CD4-positive, alpha-beta T cell (primary cell): ENCODE measurements at regions not wholly inside any gene's neighbourhood (a gene's known extent, or its start where the extent isn't known, plus 50 kb on each side); places are given as distances from the start of the nearest gene placed in this dataset.

ENCODE experiments used
- ATAC-seq: fragments of 200-7000 bp; cut with Tn5 transposase; one replicate; pipeline ENCODE4 v1.10.0; 2022; ENCODE audit warnings: mild to moderate bottlenecking; ENCODE audit not compliant: poor library complexity
- CTCF ChIA-PET: fragments of 350-600 bp; sonication (Branson Sonifier 250); formaldehyde crosslinking; loops from one replicate; lab custom pipeline; 2021; ENCODE audit warnings: antibody characterized with exemption, inconsistent platforms; lab: Charles Lee
- POLR2A ChIA-PET: fragments of 350-600 bp; sonication (Branson Sonifier 250); formaldehyde crosslinking; loops from one replicate; lab custom pipeline; 2021; ENCODE audit warnings: antibody characterized with exemption, inconsistent platforms; lab: Charles Lee
- DNase-seq, 14 experiments: peaks; one replicate each; pipeline ENCODE4 v3.0.0-alpha.2; 2013 to 2020; ENCODE audit warnings: mixed read lengths in 2 of 14
- H3K27ac ChIP-seq, 2 donors: one replicate each; pipeline versions ENCODE4 v1.5.1 to v1.7.0; 2013; ENCODE audit warnings: low read length in 2 of 2, low read depth in 1 of 2, mild to moderate bottlenecking in 1 of 2
- H3K27me3 ChIP-seq, 2 experiments: 1 replicate in 1 of 2; 2 replicates in 1 of 2; pipeline versions ENCODE4 v1.6.1 to v1.7.0; 2013; ENCODE audit warnings: low read length in 2 of 2, control low read depth in 1 of 2, mild to moderate bottlenecking in 1 of 2, moderate library complexity in 1 of 2; ENCODE audit not compliant: insufficient read depth in 2 of 2, control insufficient read depth in 1 of 2
- H3K36me3 ChIP-seq: one replicate; pipeline ENCODE4 v1.6.1; 2013; ENCODE audit warnings: low read length, control low read depth; ENCODE audit not compliant: insufficient read depth
- H3K4me1 ChIP-seq: one replicate; pipeline ENCODE4 v1.6.1; 2013; ENCODE audit warnings: low read length, control low read depth; ENCODE audit not compliant: insufficient read depth
- H3K4me3 ChIP-seq: one replicate; pipeline ENCODE4 v1.5.1; 2013; ENCODE audit warnings: mild to moderate bottlenecking, low read length, moderate library complexity
- H3K9me3 ChIP-seq, 2 experiments: 1 replicate in 1 of 2; 2 replicates in 1 of 2; pipeline versions ENCODE4 v1.6.1 to v1.7.0; 2013; ENCODE audit warnings: low read length in 2 of 2, mild to moderate bottlenecking in 2 of 2, control low read depth in 1 of 2, moderate library complexity in 1 of 2; ENCODE audit not compliant: control insufficient read depth in 1 of 2, insufficient read depth in 1 of 2
- H3K27ac Mint-ChIP-seq: one replicate; pipeline ENCODE4 v1.8.0; 2020; ENCODE audit warnings: mixed read lengths
- H3K27me3 Mint-ChIP-seq: one replicate; pipeline ENCODE4 v1.8.0; 2021; ENCODE audit warnings: mixed read lengths
- H3K36me3 Mint-ChIP-seq: one replicate; pipeline ENCODE4 v1.8.0; 2021; ENCODE audit warnings: low read depth, mixed read lengths
- H3K4me1 Mint-ChIP-seq: one replicate; pipeline ENCODE4 v1.8.0; 2021; ENCODE audit warnings: low read depth, mixed read lengths
- H3K4me3 Mint-ChIP-seq: one replicate; pipeline ENCODE4 v1.8.0; 2020; ENCODE audit warnings: mild to moderate bottlenecking, mixed read lengths
- H3K9me3 Mint-ChIP-seq: one replicate; pipeline ENCODE4 v1.8.0; 2020; ENCODE audit warnings: mixed read lengths
- CTCF ChIP-seq: fragments of 200-600 bp; IDR thresholded peaks from one replicate; pipeline ENCODE4 v1.8.0; 2022; ENCODE audit warnings: antibody characterized with exemption, mild to moderate bottlenecking
- intact Hi-C, 2 experiments: fragments of 100-400 bp; cut with DNase I in 1 of 2; cut with micrococcal nuclease in 1 of 2; formaldehyde crosslinking; loops; one replicate each; pipeline versions ENCODE4 v1.15.1 to v1.9.0; 2023 to 2025; cut with DNase I, micrococcal nuclease

- POLR2A ChIA-PET: no interaction called here
- Mint-ChIP-seq H3K4me1 (no peaks in the 10 kb centered on the region), H3K9me3 (no peaks in the 10 kb centered on the region)
Measured at GRCh38 chr4:56219447-56219846, 167.8 kb downstream of the AASDH start.

GRCh38 chr4:56218230-56218895, 168.9 kb downstream of the AASDH start:
- DNase-seq: no peak
- CTCF ChIA-PET: no interaction called here
- Histone ChIP-seq H3K27ac (no peak overlapping the region), H3K4me3 (no peak overlapping the region), H3K4me1 (no peaks in the 10 kb centered on the region), H3K9me3 (no peaks in the 10 kb centered on the region), H3K27me3 (no peaks in the 10 kb centered on the region), H3K36me3 (no peaks in the 10 kb centered on the region)
- H3K9me3 Mint-ChIP-seq: no peaks in the 10 kb centered on the region
- no peak overlapping the region for H3K27ac Mint-ChIP-seq
- intact Hi-C loops: no loop called here
- POLR2A ChIA-PET: no interaction called here
- no peaks in the 10 kb centered on the region for H3K27me3 Mint-ChIP-seq
- no peaks in the 10 kb centered on the region for H3K36me3 Mint-ChIP-seq
- no peak for ATAC-seq
- no peak for TF ChIP-seq CTCF
- H3K4me3 Mint-ChIP-seq: no peak overlapping the region
- no peaks in the 10 kb centered on the region for H3K4me1 Mint-ChIP-seq

More at GRCh38 chr4:56219447-56219846, 167.8 kb downstream of the AASDH start:
- Mint-ChIP-seq H3K27me3 (no peaks in the 10 kb centered on the region), H3K27ac (no peak overlapping the region), H3K4me3 (no peak overlapping the region), H3K36me3 (no peaks in the 10 kb centered on the region)
- H3K9me3 ChIP-seq: no peaks in the 10 kb centered on the region
- no peak overlapping the region for H3K4me3 ChIP-seq
- no peaks in the 10 kb centered on the region for H3K36me3 ChIP-seq
- DNase-seq (no peak), ATAC-seq (no peak)
- H3K27me3 ChIP-seq: no peaks in the 10 kb centered on the region
- intact Hi-C loops: no loop called here
- no peak for TF ChIP-seq CTCF
- CTCF ChIA-PET: no interaction called here
- no peaks in the 10 kb centered on the region for H3K4me1 ChIP-seq
- no peak overlapping the region for H3K27ac ChIP-seq

- CTCF ChIA-PET: no interaction called here
- Histone ChIP-seq H3K27ac (no peak overlapping the region), H3K27me3 (no peaks in the 10 kb centered on the region), H3K9me3 (no peaks in the 10 kb centered on the region), H3K36me3 (no peaks in the 10 kb centered on the region), H3K4me3 (no peak overlapping the region), H3K4me1 (no peaks in the 10 kb centered on the region)
- POLR2A ChIA-PET: no interaction called here
- Mint-ChIP-seq H3K27me3 (no peaks in the 10 kb centered on the region), H3K4me3 (no peak overlapping the region), H3K27ac (no peak overlapping the region), H3K36me3 (no peaks in the 10 kb centered on the region), H3K9me3 (no peaks in the 10 kb centered on the region), H3K4me1 (no peaks in the 10 kb centered on the region)
- no peak for TF ChIP-seq CTCF
- DNase-seq: no peak
- intact Hi-C loops: no loop called here
- no peak for ATAC-seq
Measured at GRCh38 chr4:56217343-56217890, 169.9 kb downstream of the AASDH start.
